Tibial nerve (tissue), 4 donors: ENCODE measurements at regions not wholly inside any gene's neighbourhood (a gene's known extent, or its start where the extent isn't known, plus 50 kb on each side); places are given as distances from the start of the nearest gene placed in this dataset.

Experiments used
- DNase-seq, 2 donors: peaks; one replicate each; pipeline ENCODE4 v3.0.0-alpha.2; 2019; ENCODE audit warnings: low spot score in 2 of 2
- H3K27ac ChIP-seq, 4 donors: fragments of 200-600 bp; sonication (generic) in 3 of 4; one replicate each; pipeline ENCODE4 v1.5.1; 2017 to 2019; ENCODE audit warnings: mild to moderate bottlenecking in 1 of 4
- H3K27me3 ChIP-seq, 2 donors: fragments of 200-600 bp; sonication (generic) in 1 of 2; one replicate each; pipeline versions ENCODE4 v1.5.1 to v1.6.0; 2017 to 2019
- H3K36me3 ChIP-seq, 3 donors: fragments of 200-600 bp; sonication (generic); one replicate each; pipeline ENCODE4 v1.5.1; 2018 to 2019
- H3K4me1 ChIP-seq, 4 donors: fragments of 200-600 bp; sonication (generic) in 3 of 4; one replicate each; pipeline ENCODE4 v1.5.1; 2017 to 2019
- H3K4me3 ChIP-seq, 4 donors: fragments of 200-600 bp; sonication (generic) in 3 of 4; one replicate each; pipeline ENCODE4 v1.5.1; 2017 to 2019; ENCODE audit warnings: mild to moderate bottlenecking in 1 of 4, moderate library complexity in 1 of 4
- H3K9me3 ChIP-seq, 4 donors: fragments of 200-600 bp; sonication (generic) in 3 of 4; one replicate each; pipeline ENCODE4 v1.5.1; 2017 to 2019
- EP300 ChIP-seq, 2 donors: sonication (generic); formaldehyde crosslinking; IDR thresholded peaks; one replicate each; pipeline ENCODE4 v1.6.1; 2017; ENCODE audit warnings: antibody characterized with exemption in 2 of 2, mild to moderate bottlenecking in 1 of 2
- POLR2A ChIP-seq, 2 donors: fragments of 450-650 bp; IDR thresholded peaks; one replicate each; pipeline ENCODE4 v1.6.1; 2017; ENCODE audit warnings: antibody characterized with exemption in 2 of 2, mild to moderate bottlenecking in 2 of 2, moderate library complexity in 2 of 2
- WGBS, 2 donors: methylation state at CpG; one replicate each; pipeline ENCODE4 v1.1.5; 2018; 5-methylcytosine and 5-hydroxymethylcytosine counted together
- TF ChIP-seq, protein P1 (sequence below), 5 experiments: fragments of 200-600 bp in 3 of 5; fragments of 450-650 bp in 2 of 5; sonication (generic) in 3 of 5; IDR thresholded peaks; one replicate each; pipeline ENCODE4 v1.5.1; 2016 to 2019; ENCODE audit warnings: antibody characterized with exemption in 5 of 5, mild to moderate bottlenecking in 3 of 5, moderate library complexity in 2 of 5

DNA sequence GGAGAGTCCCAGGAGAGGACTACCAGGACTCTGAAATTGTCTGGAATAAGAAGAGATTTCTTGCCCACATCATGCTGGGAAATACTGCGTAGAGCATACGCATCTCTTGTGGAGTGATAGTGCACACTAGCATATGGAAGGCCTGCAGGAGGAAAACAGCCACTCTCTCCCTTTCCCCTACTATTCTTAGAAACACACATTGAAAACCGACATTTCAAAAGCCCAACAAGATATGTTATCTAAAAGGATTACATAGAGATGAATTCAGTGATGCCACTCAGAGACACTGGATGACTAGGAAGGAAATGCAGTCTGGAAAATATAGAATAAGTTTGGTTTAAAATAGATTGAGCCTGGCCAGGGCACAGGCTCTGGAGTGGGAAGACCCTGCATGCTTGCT is 388.7 kb upstream of the NBEA start:
- 88 to 93% methylated on average over 3 of the region's 3 CpGs for WGBS, 2 donors
- DNase-seq, result no peak
- Histone ChIP-seq H3K27me3 (no peaks in the 10 kb centered on the region), H3K27ac (no peak overlapping the region), H3K4me1 (no peaks in the 10 kb centered on the region), H3K4me3 (no peak overlapping the region), H3K9me3 (no peaks in the 10 kb centered on the region), H3K36me3 (no peaks in the 10 kb centered on the region)
- TF ChIP-seq, protein P1, sequence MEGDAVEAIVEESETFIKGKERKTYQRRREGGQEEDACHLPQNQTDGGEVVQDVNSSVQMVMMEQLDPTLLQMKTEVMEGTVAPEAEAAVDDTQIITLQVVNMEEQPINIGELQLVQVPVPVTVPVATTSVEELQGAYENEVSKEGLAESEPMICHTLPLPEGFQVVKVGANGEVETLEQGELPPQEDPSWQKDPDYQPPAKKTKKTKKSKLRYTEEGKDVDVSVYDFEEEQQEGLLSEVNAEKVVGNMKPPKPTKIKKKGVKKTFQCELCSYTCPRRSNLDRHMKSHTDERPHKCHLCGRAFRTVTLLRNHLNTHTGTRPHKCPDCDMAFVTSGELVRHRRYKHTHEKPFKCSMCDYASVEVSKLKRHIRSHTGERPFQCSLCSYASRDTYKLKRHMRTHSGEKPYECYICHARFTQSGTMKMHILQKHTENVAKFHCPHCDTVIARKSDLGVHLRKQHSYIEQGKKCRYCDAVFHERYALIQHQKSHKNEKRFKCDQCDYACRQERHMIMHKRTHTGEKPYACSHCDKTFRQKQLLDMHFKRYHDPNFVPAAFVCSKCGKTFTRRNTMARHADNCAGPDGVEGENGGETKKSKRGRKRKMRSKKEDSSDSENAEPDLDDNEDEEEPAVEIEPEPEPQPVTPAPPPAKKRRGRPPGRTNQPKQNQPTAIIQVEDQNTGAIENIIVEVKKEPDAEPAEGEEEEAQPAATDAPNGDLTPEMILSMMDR (IDR thresholded peaks at IDR 0.05), result no peak
- TF ChIP-seq EP300 (IDR thresholded peaks at IDR 0.05), result no peak

- 63% methylated on average over 4 of the region's 4 CpGs for WGBS, 2 donors
- Histone ChIP-seq H3K36me3 (no peaks in the 10 kb centered on the region), H3K9me3 (no peaks in the 10 kb centered on the region), H3K27me3 (no peaks in the 10 kb centered on the region), H3K4me3 (no peak overlapping the region), H3K4me1 (no peaks in the 10 kb centered on the region), H3K27ac (no peak overlapping the region)
- no peak for DNase-seq
- no peak for TF ChIP-seq EP300 (IDR thresholded peaks at IDR 0.05)
- TF ChIP-seq, protein P1 (IDR thresholded peaks at IDR 0.05), result no peak
- no peak for TF ChIP-seq POLR2A (IDR thresholded peaks at IDR 0.05)
These were observed 386.1 kb upstream of the NBEA start for GRCh38 chr13:34555988-34556387.

DNA sequence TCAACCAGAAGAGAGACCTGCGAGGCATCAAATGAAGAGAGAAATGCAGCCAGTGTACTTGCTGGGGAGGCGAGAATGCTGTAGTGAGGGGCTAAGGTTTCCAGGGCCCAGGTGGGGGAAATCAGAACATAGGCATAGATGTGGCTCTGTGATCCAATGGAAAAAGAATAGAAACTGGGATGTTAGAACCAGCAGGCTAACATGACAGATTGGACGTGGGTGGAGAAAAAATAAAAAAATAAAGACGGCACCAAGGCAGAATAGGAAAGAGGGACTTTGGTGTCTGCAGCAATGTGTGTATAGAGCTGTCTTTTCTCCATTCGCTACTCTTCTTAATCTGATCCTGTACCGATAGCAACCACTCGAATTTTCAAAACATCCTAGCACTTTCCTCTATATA is 381.0 kb upstream of the NBEA start:
- H3K4me3 ChIP-seq, result no peak overlapping the region
- no peaks in the 10 kb centered on the region for H3K9me3 ChIP-seq
- DNase-seq, result no peak
- H3K4me1 ChIP-seq, result no peaks in the 10 kb centered on the region
- no peaks in the 10 kb centered on the region for H3K27me3 ChIP-seq
- 86 to 87% methylated on average over 7 of the region's 7 CpGs for WGBS, 2 donors
- no peak overlapping the region for H3K27ac ChIP-seq
- no peaks in the 10 kb centered on the region for H3K36me3 ChIP-seq
- TF ChIP-seq, protein P1 (IDR thresholded peaks at IDR 0.05), result no peak
- TF ChIP-seq EP300 (IDR thresholded peaks at IDR 0.05) (no peak), POLR2A (IDR thresholded peaks at IDR 0.05) (no peak)

- no peak for DNase-seq
- H3K27me3 ChIP-seq, result no peaks in the 10 kb centered on the region
- H3K27ac ChIP-seq, result no peak overlapping the region
- 90 to 91% methylated on average over 7 of the region's 7 CpGs for WGBS, 2 donors
- TF ChIP-seq EP300 (IDR thresholded peaks at IDR 0.05), result no peak
- no peak for TF ChIP-seq POLR2A (IDR thresholded peaks at IDR 0.05)
- TF ChIP-seq, protein P1 (IDR thresholded peaks at IDR 0.05), result no peak
- no peaks in the 10 kb centered on the region for H3K4me1 ChIP-seq
- H3K4me3 ChIP-seq, result no peak overlapping the region
- no peaks in the 10 kb centered on the region for H3K36me3 ChIP-seq
- H3K9me3 ChIP-seq, result no peaks in the 10 kb centered on the region
These were observed 374.5 kb upstream of the NBEA start for GRCh38 chr13:34567597-34567996.

- DNase-seq, result no peak
- no peak for TF ChIP-seq EP300 (IDR thresholded peaks at IDR 0.05)
- TF ChIP-seq POLR2A (IDR thresholded peaks at IDR 0.05), result no peak
- TF ChIP-seq, protein P1 (IDR thresholded peaks at IDR 0.05), result no peak
- 47 to 48% methylated on average over 5 of the region's 5 CpGs for WGBS, 2 donors
- Histone ChIP-seq H3K27ac (no peak overlapping the region), H3K27me3 (no peaks in the 10 kb centered on the region), H3K4me1 (no peaks in the 10 kb centered on the region), H3K9me3 (no peaks in the 10 kb centered on the region), H3K36me3 (no peaks in the 10 kb centered on the region), H3K4me3 (no peak overlapping the region)
These were observed 371.2 kb upstream of the NBEA start for GRCh38 chr13:34570698-34571353.
